Spleen (tissue), 7 donors: ENCODE measurements at regions not wholly inside any gene's neighbourhood (a gene's known extent, or its start where the extent isn't known, plus 50 kb on each side); places are given as distances from the start of the nearest gene placed in this dataset.

ENCODE experiments used
- POLR2A ChIP-seq, 3 donors: fragments of 450-650 bp; IDR thresholded peaks; one replicate each; pipeline ENCODE4 v1.5.1; 2017; ENCODE audit warnings: antibody characterized with exemption in 3 of 3, mild to moderate bottlenecking in 1 of 3
- POLR2AphosphoS5 ChIP-seq, 3 donors: sonication (generic); formaldehyde crosslinking; IDR thresholded peaks; one replicate each; pipeline ENCODE4 v1.5.1; 2017; ENCODE audit warnings: antibody characterized with exemption in 3 of 3
- TF ChIP-seq, protein P1 (sequence below), 11 experiments: fragments of 200-600 bp in 7 of 11; fragments of 450-650 bp in 4 of 11; sonication (generic) in 4 of 11; IDR thresholded peaks in 8 of 11; conservative IDR thresholded peaks in 3 of 11; 1 replicate in 7 of 11; 2 replicates in 4 of 11; pipeline versions ENCODE4 v1.4.0 to v1.8.0; 2016 to 2021; ENCODE audit warnings: antibody characterized with exemption in 11 of 11, inconsistent platforms in 4 of 11, mild to moderate bottlenecking in 1 of 11
- donor health status: DM: no; HTN: no; CAD: no; lungs with moderate emphysema.
- donor health status: DM: no; HTN: no; CAD: no.
- donor health status: DM: no; HTN: no; CAD: no.

DNA sequence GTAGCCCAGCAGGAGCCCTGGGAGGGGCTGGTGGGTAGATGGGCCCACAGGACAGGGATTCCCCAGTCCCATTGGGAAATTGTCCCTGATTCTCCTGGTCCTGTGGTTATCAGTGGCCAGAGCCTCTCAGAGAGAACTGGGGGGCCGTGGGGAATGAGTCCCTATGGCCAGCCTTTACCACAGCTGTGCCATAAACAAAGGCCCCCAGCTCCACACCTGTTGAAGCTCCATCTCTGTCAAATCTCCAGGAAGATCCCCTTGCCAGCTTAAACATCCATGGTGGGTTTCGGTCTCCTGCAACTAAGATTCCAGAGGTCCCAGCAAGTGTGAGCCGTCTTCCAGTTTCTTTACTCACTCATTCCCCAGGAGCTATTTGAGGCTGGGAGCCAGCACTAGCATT lies 897.1 kb downstream of the LRRTM4 start:
- TF ChIP-seq, protein P1, sequence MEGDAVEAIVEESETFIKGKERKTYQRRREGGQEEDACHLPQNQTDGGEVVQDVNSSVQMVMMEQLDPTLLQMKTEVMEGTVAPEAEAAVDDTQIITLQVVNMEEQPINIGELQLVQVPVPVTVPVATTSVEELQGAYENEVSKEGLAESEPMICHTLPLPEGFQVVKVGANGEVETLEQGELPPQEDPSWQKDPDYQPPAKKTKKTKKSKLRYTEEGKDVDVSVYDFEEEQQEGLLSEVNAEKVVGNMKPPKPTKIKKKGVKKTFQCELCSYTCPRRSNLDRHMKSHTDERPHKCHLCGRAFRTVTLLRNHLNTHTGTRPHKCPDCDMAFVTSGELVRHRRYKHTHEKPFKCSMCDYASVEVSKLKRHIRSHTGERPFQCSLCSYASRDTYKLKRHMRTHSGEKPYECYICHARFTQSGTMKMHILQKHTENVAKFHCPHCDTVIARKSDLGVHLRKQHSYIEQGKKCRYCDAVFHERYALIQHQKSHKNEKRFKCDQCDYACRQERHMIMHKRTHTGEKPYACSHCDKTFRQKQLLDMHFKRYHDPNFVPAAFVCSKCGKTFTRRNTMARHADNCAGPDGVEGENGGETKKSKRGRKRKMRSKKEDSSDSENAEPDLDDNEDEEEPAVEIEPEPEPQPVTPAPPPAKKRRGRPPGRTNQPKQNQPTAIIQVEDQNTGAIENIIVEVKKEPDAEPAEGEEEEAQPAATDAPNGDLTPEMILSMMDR (IDR thresholded peaks at IDR 0.05 in 8 of 11, conservative IDR thresholded peaks at IDR 0.05 in 3 of 11) = no peak
- no peak for TF ChIP-seq POLR2AphosphoS5 (IDR thresholded peaks at IDR 0.05)
- TF ChIP-seq POLR2A (IDR thresholded peaks at IDR 0.05) = no peak
